Gastroesophageal sphincter (tissue), 4 donors: ENCODE measurements at regions not wholly inside any gene's neighbourhood (a gene's known extent, or its start where the extent isn't known, plus 50 kb on each side); places are given as distances from the start of the nearest gene placed in this dataset.

Experiments
- ATAC-seq: fragments of 150-250 bp; one replicate; pipeline ENCODE4 v1.9.1; 2016; ENCODE audit warnings: mild to moderate bottlenecking, moderate library complexity
- H3K27ac ChIP-seq, 4 donors: fragments of 200-600 bp; sonication (generic) in 3 of 4; 1 replicate in 3 of 4; 2 replicates in 1 of 4; pipeline ENCODE4 v1.5.1; 2016 to 2019
- H3K27me3 ChIP-seq: fragments of 200-600 bp; sonication (generic); one replicate; pipeline ENCODE4 v1.5.1; 2019
- H3K36me3 ChIP-seq, 2 donors: fragments of 200-600 bp; sonication (generic); one replicate each; pipeline ENCODE4 v1.5.1; 2019; ENCODE audit warnings: control low read depth in 1 of 2
- H3K4me1 ChIP-seq, 3 donors: fragments of 200-600 bp; sonication (generic); 1 replicate in 2 of 3; 2 replicates in 1 of 3; pipeline ENCODE4 v1.5.1; 2016 to 2019; ENCODE audit warnings: control low read depth in 2 of 3
- H3K4me3 ChIP-seq, 2 donors: fragments of 200-600 bp; sonication (generic); one replicate each; pipeline ENCODE4 v1.5.1; 2019; ENCODE audit warnings: mild to moderate bottlenecking in 1 of 2, moderate library complexity in 1 of 2
- H3K9me3 ChIP-seq, 3 donors: fragments of 200-600 bp; sonication (generic); one replicate each; pipeline ENCODE4 v1.5.1; 2017 to 2019; ENCODE audit warnings: control low read depth in 2 of 3
- EP300 ChIP-seq: sonication (generic); formaldehyde crosslinking; IDR thresholded peaks from one replicate; pipeline ENCODE4 v1.6.1; 2017; ENCODE audit warnings: antibody characterized with exemption, mild to moderate bottlenecking
- POLR2A ChIP-seq, 2 donors: fragments of 450-650 bp; IDR thresholded peaks; one replicate each; pipeline ENCODE4 v1.6.1; 2017; ENCODE audit warnings: antibody characterized with exemption in 2 of 2, mild to moderate bottlenecking in 2 of 2, moderate library complexity in 1 of 2
- POLR2AphosphoS5 ChIP-seq: sonication (generic); formaldehyde crosslinking; IDR thresholded peaks from one replicate; pipeline ENCODE4 v1.6.1; 2017; ENCODE audit warnings: antibody characterized with exemption
- WGBS, 2 donors: methylation state at CpG; one replicate each; pipeline ENCODE4 v1.1.5; 2018; ENCODE audit warnings: low coverage in 1 of 2; 5-methylcytosine and 5-hydroxymethylcytosine counted together
- TF ChIP-seq, protein P1 (sequence below), 4 experiments: fragments of 200-600 bp in 2 of 4; fragments of 450-650 bp in 2 of 4; sonication (generic) in 1 of 4; IDR thresholded peaks; one replicate each; pipeline ENCODE4 v1.5.1; 2017 to 2019; ENCODE audit warnings: antibody characterized with exemption in 4 of 4, mild to moderate bottlenecking in 2 of 4, moderate library complexity in 2 of 4

DNA sequence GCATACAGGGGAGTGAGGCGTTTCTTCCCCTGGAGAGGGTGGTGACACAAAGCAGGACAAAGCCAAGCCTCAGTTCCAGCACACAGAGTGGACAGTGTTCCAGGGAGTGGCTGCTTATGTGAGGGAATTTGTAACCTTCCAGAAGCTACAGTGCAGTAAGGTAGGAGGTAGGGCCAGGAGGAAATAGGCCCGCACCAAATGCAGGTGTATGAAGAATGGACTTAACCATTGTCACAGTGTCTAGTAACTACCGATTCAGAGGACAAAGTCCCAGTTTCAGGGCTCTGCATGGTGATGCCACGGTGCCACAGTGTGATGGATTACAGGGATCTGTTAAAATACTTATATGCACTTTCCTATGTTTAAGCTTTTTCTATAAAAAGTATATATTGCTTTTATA lies 135.3 kb downstream of the ZIC5 start:
- Histone ChIP-seq H3K4me3 (no peak overlapping the region), H3K4me1 (no peaks in the 10 kb centered on the region), H3K36me3 (no peaks in the 10 kb centered on the region), H3K9me3 (no peaks in the 10 kb centered on the region), H3K27ac (no peak overlapping the region), H3K27me3 (no peaks in the 10 kb centered on the region)
- TF ChIP-seq EP300 (no peak), POLR2A (IDR thresholded peaks at IDR 0.05) (no peak), POLR2AphosphoS5 (no peak)
- TF ChIP-seq, protein P1, sequence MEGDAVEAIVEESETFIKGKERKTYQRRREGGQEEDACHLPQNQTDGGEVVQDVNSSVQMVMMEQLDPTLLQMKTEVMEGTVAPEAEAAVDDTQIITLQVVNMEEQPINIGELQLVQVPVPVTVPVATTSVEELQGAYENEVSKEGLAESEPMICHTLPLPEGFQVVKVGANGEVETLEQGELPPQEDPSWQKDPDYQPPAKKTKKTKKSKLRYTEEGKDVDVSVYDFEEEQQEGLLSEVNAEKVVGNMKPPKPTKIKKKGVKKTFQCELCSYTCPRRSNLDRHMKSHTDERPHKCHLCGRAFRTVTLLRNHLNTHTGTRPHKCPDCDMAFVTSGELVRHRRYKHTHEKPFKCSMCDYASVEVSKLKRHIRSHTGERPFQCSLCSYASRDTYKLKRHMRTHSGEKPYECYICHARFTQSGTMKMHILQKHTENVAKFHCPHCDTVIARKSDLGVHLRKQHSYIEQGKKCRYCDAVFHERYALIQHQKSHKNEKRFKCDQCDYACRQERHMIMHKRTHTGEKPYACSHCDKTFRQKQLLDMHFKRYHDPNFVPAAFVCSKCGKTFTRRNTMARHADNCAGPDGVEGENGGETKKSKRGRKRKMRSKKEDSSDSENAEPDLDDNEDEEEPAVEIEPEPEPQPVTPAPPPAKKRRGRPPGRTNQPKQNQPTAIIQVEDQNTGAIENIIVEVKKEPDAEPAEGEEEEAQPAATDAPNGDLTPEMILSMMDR (IDR thresholded peaks at IDR 0.05), result no peak
- 86% methylated on average over 3 of the region's 4 CpGs; no CpG with 5 or more reads in 1 of the 2 donors for WGBS, 2 donors
- ATAC-seq, result no peak

DNA sequence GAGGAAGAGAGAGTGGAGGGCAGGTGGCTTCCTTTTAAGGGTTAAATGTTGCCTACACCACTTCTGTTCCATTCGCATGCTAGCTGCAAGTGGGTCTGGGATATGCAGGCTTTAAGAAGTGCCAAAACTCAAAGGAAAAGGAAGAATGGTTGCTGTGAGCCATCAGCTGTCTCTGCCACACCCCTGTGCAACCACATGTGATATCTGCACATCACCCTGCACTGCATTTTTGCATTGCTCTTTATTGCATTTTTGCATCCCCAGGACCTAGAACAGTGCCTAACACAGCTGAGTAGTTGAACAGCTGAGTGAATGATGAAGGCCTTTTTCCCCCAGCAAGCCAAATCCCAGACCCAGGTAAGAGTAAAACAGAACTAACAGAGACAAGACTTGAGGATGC lies 136.1 kb downstream of the ZIC5 start:
- no peaks in the 10 kb centered on the region for H3K27me3 ChIP-seq
- no peak overlapping the region for H3K4me3 ChIP-seq
- H3K36me3 ChIP-seq, result no peaks in the 10 kb centered on the region
- no peaks in the 10 kb centered on the region for H3K9me3 ChIP-seq
- H3K27ac ChIP-seq, result no peak overlapping the region
- no peaks in the 10 kb centered on the region for H3K4me1 ChIP-seq
- ATAC-seq, result no peak
- no peak for TF ChIP-seq POLR2A (IDR thresholded peaks at IDR 0.05)
- 38% methylated on average over 1 of the region's 1 CpG; no CpG with 5 or more reads in 1 of the 2 donors for WGBS, 2 donors

DNA sequence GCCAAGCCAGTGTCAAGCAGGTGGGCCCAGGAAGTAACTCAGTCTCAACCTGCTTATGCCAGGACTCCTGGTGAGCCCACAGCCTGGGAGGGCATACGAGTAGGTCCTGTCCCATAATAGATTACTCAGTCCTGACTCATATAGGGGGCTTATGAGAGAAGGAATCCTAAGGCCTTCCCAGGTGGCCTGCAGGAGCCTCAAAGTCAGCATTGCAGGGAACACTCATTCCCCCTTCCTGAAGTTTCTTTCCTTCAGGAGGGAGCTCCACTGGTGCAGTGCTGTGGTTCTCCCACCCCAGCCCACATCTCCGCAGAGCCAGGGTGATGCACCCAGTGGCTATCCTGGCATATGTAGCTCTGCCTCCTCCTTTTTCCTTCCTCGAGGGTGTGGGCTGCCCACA lies 137.3 kb downstream of the ZIC5 start:
- 67 to 92% methylated on average over 1 to 2 of the region's 3 CpGs for WGBS, 2 donors
- H3K27me3 ChIP-seq, result no peaks in the 10 kb centered on the region
- no peaks in the 10 kb centered on the region for H3K9me3 ChIP-seq
- H3K4me1 ChIP-seq, result no peaks in the 10 kb centered on the region
- H3K4me3 ChIP-seq, result no peak overlapping the region
- no peak for ATAC-seq
- TF ChIP-seq POLR2AphosphoS5 (no peak), POLR2A (IDR thresholded peaks at IDR 0.05) (no peak), EP300 (no peak)
- TF ChIP-seq, protein P1 (IDR thresholded peaks at IDR 0.05), result no peak
- H3K36me3 ChIP-seq, result no peaks in the 10 kb centered on the region
- no peak overlapping the region for H3K27ac ChIP-seq

DNA sequence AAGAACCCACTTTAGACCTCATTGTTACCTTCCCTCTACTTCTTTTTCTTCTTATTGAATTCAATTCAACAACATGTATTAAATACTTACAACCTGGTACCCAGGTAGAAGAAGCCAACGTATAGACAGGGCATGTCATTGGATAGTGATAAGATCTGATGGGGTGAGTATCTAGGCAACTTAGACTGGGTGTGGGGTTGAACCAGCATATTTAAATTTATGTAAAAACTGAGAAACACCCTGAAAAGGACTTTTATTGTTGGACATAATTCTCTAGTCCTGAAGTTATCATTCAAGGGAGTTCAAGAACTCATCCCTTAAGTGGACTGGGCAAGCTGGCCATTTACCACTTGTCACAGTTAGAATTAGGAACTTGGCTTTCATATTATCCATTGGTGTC lies 139.2 kb downstream of the ZIC5 start:
- Histone ChIP-seq H3K4me1 (no peaks in the 10 kb centered on the region), H3K4me3 (no peak overlapping the region), H3K27ac (no peak overlapping the region), H3K27me3 (no peaks in the 10 kb centered on the region), H3K9me3 (no peaks in the 10 kb centered on the region), H3K36me3 (no peaks in the 10 kb centered on the region)
- TF ChIP-seq, protein P1 (IDR thresholded peaks at IDR 0.05), result no peak
- TF ChIP-seq POLR2AphosphoS5, result no peak
- no peak for TF ChIP-seq POLR2A (IDR thresholded peaks at IDR 0.05)
- TF ChIP-seq EP300, result no peak
- WGBS, 2 donors, result 82 to 93% methylated on average over 1 of the region's 1 CpG
- no peak for ATAC-seq

DNA sequence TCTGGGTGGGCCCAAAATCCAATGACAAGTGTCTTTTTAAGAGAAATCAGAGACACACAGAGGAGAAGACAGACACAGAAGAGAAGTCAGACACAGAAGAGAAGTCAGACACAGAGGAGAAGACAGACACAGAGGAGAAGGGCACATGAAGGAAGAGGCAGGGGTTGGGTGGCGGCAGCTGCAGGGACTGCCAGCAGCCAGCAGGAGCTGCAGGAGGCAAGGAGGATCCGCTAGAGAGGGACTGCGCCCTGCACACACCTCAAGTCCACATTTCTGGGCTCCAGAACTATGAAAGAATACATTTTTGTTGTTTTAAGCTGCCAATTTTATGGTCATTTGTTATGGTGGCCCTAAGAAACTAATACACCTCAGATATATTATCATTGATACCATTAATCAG lies 140.6 kb downstream of the ZIC5 start:
- Histone ChIP-seq H3K4me3 (no peak overlapping the region), H3K4me1 (no peaks in the 10 kb centered on the region), H3K27ac (no peak overlapping the region), H3K27me3 (no peaks in the 10 kb centered on the region), H3K36me3 (no peaks in the 10 kb centered on the region), H3K9me3 (no peaks in the 10 kb centered on the region)
- WGBS, 2 donors, result 88 to 94% methylated on average over 3 of the region's 3 CpGs
- ATAC-seq, result no peak
- TF ChIP-seq POLR2AphosphoS5 (no peak), POLR2A (IDR thresholded peaks at IDR 0.05) (no peak), EP300 (no peak)
- TF ChIP-seq, protein P1 (IDR thresholded peaks at IDR 0.05), result no peak
